ENCODE measurements at regions not wholly inside any gene's neighbourhood (a gene's known extent, or its start where the extent isn't known, plus 50 kb on each side); places are given as distances from the start of the nearest gene placed in this dataset.

DNA sequence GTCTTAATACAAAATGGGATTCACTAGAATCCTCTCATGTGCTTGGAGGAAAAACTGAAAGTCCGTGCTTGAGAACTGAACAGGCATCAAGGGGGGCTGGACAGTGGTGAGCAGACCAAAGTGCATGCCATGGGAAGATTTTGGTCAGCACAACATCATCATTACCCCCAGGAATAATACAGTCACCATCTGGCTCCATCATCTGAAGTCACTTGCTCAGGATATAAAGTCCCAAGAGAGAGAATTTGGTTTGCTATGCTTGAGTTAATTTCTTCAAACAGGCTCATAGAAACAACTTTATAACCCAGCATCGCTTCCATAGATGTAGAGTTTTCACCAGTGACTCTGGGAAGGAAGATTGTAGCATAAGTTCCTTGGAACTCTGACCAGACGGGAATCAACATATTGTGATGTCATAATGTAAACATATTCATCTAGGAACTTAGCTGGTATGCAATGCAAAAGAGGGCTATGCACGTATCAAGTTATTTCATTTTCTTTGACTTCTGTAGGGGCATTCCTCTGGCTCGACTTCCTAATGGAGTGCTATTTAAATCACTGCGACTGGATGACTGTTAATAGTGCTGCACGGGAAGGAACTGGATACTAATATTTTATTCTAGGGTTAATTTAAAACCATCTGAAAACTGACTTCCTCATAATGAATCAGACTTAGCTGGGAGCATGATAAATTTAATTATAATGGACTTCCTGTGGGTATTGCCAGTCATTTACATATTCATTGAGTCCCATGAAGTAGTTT, 145.2 kb downstream of the MTRR start:
- Histone ChIP-seq H3K27me3 (ENCODE audit: insufficient read depth) (no peaks in the 10 kb centered on the region), H3F3A (replicated peaks; ENCODE audit: insufficient read depth) (no peaks in the 10 kb centered on the region), H3K27ac (ENCODE audit: low read depth in 2 of 2, low read length in 1 of 2) (no peak overlapping the region), H2AFZ (ENCODE audit: low read depth) (no peak overlapping the region), H3K4me3 (ENCODE audit: low read depth in 2 of 2, low read length in 1 of 2) (no peak overlapping the region), H3K9ac (no peak overlapping the region), H3K36me3 (replicated peaks in 1 of 2; ENCODE audit: control insufficient read depth in 1 of 2, insufficient read depth in 2 of 2, low read length in 1 of 2) (no peaks in the 10 kb centered on the region), H4K20me1 (ENCODE audit: insufficient read depth) (no peaks in the 10 kb centered on the region), H3K9me3 (no peaks in the 10 kb centered on the region), H3K79me2 (ENCODE audit: insufficient read depth) (no peaks in the 10 kb centered on the region), H3K4me2 (no peak overlapping the region), H3K4me1 (ENCODE audit: control insufficient read depth in 1 of 2, insufficient read depth in 2 of 2, low read depth in 1 of 2, low read length in 1 of 2) (no peaks in the 10 kb centered on the region), H3K9me2 (no peaks in the 10 kb centered on the region)
- no peak for DNase-seq
- TF ChIP-seq JUND (IDR thresholded peaks at IDR 0.05) (no peak), RFX5 (IDR thresholded peaks at IDR 0.05; ENCODE audit: low read length) (no peak), MXI1 (IDR thresholded peaks at IDR 0.05; ENCODE audit: low read depth, low read length) (no peak), MEF2A (IDR thresholded peaks at IDR 0.05; ENCODE audit: borderline replicate concordance, low read depth) (no peak), FOXJ3 (CRISPR knock-in tag; IDR thresholded peaks at IDR 0.05) (no peak)
- TF ChIP-seq, protein P1, sequence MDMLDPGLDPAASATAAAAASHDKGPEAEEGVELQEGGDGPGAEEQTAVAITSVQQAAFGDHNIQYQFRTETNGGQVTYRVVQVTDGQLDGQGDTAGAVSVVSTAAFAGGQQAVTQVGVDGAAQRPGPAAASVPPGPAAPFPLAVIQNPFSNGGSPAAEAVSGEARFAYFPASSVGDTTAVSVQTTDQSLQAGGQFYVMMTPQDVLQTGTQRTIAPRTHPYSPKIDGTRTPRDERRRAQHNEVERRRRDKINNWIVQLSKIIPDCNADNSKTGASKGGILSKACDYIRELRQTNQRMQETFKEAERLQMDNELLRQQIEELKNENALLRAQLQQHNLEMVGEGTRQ (IDR thresholded peaks at IDR 0.05; ENCODE audit: borderline replicate concordance, low read depth, low read length): no peak
- ChIA-PET POLR2A (interaction anchor here (0.6 kb wide), 1 partner anchor 733 kb away, joined by 3 read pairs; no protein-coding TSS in a partner anchor), CTCF (no interaction called here)
- WGBS (ENCODE audit: low lambda C conversion rate): 7% methylated on average over 7 of the region's 7 CpGs

DNA sequence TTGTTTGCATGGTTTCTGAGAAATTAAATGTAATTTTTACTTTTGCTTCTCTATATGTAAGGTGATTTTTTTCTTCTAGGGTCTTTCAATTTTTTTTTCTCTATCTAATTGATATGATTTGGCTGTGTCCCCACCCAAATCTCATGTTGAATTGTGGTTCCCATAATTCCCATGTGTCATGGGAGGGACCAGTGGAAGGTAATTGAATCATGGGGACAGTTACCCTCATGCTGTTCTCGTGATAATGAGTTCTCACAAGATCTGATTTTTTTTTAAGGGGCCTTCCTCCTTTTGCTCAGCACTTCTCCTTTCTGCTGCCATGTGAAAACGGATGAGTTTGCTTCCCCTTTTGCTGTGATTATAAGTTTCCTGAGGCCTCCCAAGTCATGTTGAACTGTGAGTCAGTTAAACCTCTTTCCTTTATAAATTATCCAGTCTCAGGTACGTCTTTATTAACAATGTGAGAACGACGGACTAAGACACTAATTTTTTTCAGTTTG, 150.8 kb downstream of the MTRR start:
- Histone ChIP-seq H3K9me3 (no peaks in the 10 kb centered on the region), H4K20me1 (ENCODE audit: insufficient read depth) (no peaks in the 10 kb centered on the region)
- POLR2A ChIA-PET: no interaction called here

DNA sequence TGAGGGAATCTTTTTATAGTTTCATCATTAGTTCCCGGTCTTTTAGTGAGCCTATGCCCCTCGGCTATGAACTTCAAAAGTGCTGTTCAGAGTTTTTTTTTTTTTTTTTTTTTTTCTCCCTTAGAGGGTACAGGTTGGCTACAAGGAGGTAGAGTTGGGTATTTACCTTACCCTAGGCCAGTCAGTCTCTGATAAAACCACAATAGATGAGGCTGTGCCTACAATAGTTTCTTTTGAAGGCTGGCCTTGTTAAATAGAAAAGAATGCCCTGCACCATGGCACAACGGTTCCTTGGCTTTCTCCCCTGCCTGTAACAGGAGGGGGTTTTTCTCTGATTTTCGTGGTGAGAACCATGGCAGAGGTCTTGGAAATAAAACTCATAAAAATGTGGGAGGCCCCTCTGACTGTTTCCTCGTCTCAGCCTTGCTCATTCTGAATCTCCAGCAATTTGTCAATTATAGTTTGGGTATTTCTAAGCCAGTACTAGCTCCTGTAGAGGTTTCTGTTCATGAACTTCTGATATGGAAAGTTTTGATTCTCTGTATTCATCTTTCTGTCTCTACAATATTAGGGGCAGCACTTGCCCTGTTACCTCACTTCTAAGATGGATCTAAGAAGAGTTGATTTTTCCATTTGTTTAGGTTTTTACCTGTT, 152.0 kb downstream of the MTRR start:
- H3F3A ChIP-seq (replicated peaks; ENCODE audit: insufficient read depth): no peaks in the 10 kb centered on the region
- no peaks in the 10 kb centered on the region for H3K27me3 ChIP-seq (ENCODE audit: insufficient read depth)
- no peak for TF ChIP-seq MXI1 (IDR thresholded peaks at IDR 0.05; ENCODE audit: low read depth, low read length)
- TF ChIP-seq EP300 (IDR thresholded peaks at IDR 0.05; ENCODE audit: borderline replicate concordance in 1 of 2, low read depth in 1 of 2, low read length in 1 of 2): no peak
- no peak for TF ChIP-seq RFX5 (IDR thresholded peaks at IDR 0.05; ENCODE audit: low read length)
- TF ChIP-seq, protein P2, sequence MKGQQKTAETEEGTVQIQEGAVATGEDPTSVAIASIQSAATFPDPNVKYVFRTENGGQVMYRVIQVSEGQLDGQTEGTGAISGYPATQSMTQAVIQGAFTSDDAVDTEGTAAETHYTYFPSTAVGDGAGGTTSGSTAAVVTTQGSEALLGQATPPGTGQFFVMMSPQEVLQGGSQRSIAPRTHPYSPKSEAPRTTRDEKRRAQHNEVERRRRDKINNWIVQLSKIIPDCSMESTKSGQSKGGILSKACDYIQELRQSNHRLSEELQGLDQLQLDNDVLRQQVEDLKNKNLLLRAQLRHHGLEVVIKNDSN (IDR thresholded peaks at IDR 0.05; ENCODE audit: borderline replicate concordance, low read depth): no peak
- TF ChIP-seq POLR2AphosphoS5 (IDR thresholded peaks at IDR 0.05; ENCODE audit: low read depth, low read length): no peak
- no peak for TF ChIP-seq FOXJ3 (CRISPR knock-in tag; IDR thresholded peaks at IDR 0.05)
- no peak for TF ChIP-seq SIN3A (IDR thresholded peaks at IDR 0.05; ENCODE audit: borderline replicate concordance, low read depth, low read length)
- no peak for TF ChIP-seq RCOR1 (IDR thresholded peaks at IDR 0.05; ENCODE audit: low read length)
- TF ChIP-seq TEAD4 (IDR thresholded peaks at IDR 0.05; ENCODE audit: borderline replicate concordance, insufficient read depth): no peak
- TF ChIP-seq YY1 (IDR thresholded peaks at IDR 0.05; ENCODE audit: low read depth): no peak
- no peak for TF ChIP-seq GATA2 (CRISPR knock-in tag; IDR thresholded peaks at IDR 0.05)
- no peak for TF ChIP-seq FOXM1 (IDR thresholded peaks at IDR 0.05; ENCODE audit: low read depth)
- no peak for TF ChIP-seq MEF2A (IDR thresholded peaks at IDR 0.05; ENCODE audit: borderline replicate concordance, low read depth)
- TF ChIP-seq, protein P3, sequence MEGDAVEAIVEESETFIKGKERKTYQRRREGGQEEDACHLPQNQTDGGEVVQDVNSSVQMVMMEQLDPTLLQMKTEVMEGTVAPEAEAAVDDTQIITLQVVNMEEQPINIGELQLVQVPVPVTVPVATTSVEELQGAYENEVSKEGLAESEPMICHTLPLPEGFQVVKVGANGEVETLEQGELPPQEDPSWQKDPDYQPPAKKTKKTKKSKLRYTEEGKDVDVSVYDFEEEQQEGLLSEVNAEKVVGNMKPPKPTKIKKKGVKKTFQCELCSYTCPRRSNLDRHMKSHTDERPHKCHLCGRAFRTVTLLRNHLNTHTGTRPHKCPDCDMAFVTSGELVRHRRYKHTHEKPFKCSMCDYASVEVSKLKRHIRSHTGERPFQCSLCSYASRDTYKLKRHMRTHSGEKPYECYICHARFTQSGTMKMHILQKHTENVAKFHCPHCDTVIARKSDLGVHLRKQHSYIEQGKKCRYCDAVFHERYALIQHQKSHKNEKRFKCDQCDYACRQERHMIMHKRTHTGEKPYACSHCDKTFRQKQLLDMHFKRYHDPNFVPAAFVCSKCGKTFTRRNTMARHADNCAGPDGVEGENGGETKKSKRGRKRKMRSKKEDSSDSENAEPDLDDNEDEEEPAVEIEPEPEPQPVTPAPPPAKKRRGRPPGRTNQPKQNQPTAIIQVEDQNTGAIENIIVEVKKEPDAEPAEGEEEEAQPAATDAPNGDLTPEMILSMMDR (IDR thresholded peaks at IDR 0.05): no peak
- no peaks in the 10 kb centered on the region for H3K36me3 ChIP-seq (replicated peaks in 1 of 2; ENCODE audit: control insufficient read depth in 1 of 2, insufficient read depth in 2 of 2, low read length in 1 of 2)
- no peaks in the 10 kb centered on the region for H3K9me2 ChIP-seq
- H4K20me1 ChIP-seq (ENCODE audit: insufficient read depth): no peaks in the 10 kb centered on the region
- H3K4me3 ChIP-seq (ENCODE audit: low read depth in 2 of 2, low read length in 1 of 2): no peak overlapping the region
- no peak overlapping the region for H3K4me2 ChIP-seq
- POLR2A ChIA-PET: no interaction called here
- no peaks in the 10 kb centered on the region for H3K79me2 ChIP-seq (ENCODE audit: insufficient read depth)
- WGBS (ENCODE audit: low lambda C conversion rate): under 1% methylated on average over 5 of the region's 5 CpGs
- DNase-seq: no peak
- no peak overlapping the region for H3K9ac ChIP-seq
- no peaks in the 10 kb centered on the region for H3K4me1 ChIP-seq (ENCODE audit: control insufficient read depth in 1 of 2, insufficient read depth in 2 of 2, low read depth in 1 of 2, low read length in 1 of 2)
- no peak overlapping the region for H3K27ac ChIP-seq (ENCODE audit: low read depth in 2 of 2, low read length in 1 of 2)
- CTCF ChIA-PET: no interaction called here
- H2AFZ ChIP-seq (ENCODE audit: low read depth): no peak overlapping the region
- H3K9me3 ChIP-seq: no peaks in the 10 kb centered on the region

More for the DNA sequence above, 150.8 kb downstream of the MTRR start:
- Histone ChIP-seq H3K36me3 (replicated peaks in 1 of 2; ENCODE audit: control insufficient read depth in 1 of 2, insufficient read depth in 2 of 2, low read length in 1 of 2) (no peaks in the 10 kb centered on the region), H3K9me2 (no peaks in the 10 kb centered on the region), H3K4me2 (no peak overlapping the region), H3F3A (replicated peaks; ENCODE audit: insufficient read depth) (no peaks in the 10 kb centered on the region), H3K79me2 (ENCODE audit: insufficient read depth) (no peaks in the 10 kb centered on the region), H3K9ac (no peak overlapping the region), H3K27me3 (ENCODE audit: insufficient read depth) (no peaks in the 10 kb centered on the region), H2AFZ (ENCODE audit: low read depth) (no peak overlapping the region), H3K4me1 (ENCODE audit: control insufficient read depth in 1 of 2, insufficient read depth in 2 of 2, low read depth in 1 of 2, low read length in 1 of 2) (no peaks in the 10 kb centered on the region), H3K27ac (ENCODE audit: low read depth in 2 of 2, low read length in 1 of 2) (no peak overlapping the region), H3K4me3 (ENCODE audit: low read depth in 2 of 2, low read length in 1 of 2) (no peak overlapping the region)
- TF ChIP-seq ELF1 (IDR thresholded peaks at IDR 0.05) (no peak), NFIC (IDR thresholded peaks at IDR 0.05; ENCODE audit: borderline replicate concordance) (no peak), EZH2phosphoT487 (IDR thresholded peaks at IDR 0.05; ENCODE audit: borderline replicate concordance, low read depth) (no peak)
- WGBS (ENCODE audit: low lambda C conversion rate): 2% methylated on average over 5 of the region's 5 CpGs
- DNase-seq: no peak
- CTCF ChIA-PET: no interaction called here

Measured in SK-N-SH (cell line).